ENCODE measurements at regions not wholly inside any gene's neighbourhood (a gene's known extent, or its start where the extent isn't known, plus 50 kb on each side); places are given as distances from the start of the nearest gene placed in this dataset.

DNA sequence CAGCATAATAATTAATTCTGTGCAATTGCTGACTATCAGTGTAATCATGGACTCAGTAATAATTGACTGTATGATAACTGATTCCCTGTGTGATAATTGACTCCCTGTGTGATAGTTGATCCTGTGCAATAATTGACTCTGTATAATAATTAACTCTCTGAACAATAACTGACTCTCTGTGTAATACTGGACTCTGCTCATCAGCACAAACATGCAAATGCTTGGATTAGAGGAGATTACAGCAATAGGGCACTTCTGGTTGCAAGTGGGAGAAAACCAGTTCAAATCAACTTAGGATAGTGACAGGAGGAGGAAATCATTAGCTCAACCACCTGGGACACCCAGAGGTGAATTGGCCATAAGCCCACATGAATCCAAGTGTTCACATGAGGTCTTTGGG, 582.1 kb downstream of the RBFOX1 start:
- H3K4me3 ChIP-seq (ENCODE audit: low read depth, low read length): no peak overlapping the region
- TF ChIP-seq, protein P1, sequence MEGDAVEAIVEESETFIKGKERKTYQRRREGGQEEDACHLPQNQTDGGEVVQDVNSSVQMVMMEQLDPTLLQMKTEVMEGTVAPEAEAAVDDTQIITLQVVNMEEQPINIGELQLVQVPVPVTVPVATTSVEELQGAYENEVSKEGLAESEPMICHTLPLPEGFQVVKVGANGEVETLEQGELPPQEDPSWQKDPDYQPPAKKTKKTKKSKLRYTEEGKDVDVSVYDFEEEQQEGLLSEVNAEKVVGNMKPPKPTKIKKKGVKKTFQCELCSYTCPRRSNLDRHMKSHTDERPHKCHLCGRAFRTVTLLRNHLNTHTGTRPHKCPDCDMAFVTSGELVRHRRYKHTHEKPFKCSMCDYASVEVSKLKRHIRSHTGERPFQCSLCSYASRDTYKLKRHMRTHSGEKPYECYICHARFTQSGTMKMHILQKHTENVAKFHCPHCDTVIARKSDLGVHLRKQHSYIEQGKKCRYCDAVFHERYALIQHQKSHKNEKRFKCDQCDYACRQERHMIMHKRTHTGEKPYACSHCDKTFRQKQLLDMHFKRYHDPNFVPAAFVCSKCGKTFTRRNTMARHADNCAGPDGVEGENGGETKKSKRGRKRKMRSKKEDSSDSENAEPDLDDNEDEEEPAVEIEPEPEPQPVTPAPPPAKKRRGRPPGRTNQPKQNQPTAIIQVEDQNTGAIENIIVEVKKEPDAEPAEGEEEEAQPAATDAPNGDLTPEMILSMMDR (IDR thresholded peaks at IDR 0.05; ENCODE audit: borderline replicate concordance, insufficient read depth, low read depth, low read length): no peak

DNA sequence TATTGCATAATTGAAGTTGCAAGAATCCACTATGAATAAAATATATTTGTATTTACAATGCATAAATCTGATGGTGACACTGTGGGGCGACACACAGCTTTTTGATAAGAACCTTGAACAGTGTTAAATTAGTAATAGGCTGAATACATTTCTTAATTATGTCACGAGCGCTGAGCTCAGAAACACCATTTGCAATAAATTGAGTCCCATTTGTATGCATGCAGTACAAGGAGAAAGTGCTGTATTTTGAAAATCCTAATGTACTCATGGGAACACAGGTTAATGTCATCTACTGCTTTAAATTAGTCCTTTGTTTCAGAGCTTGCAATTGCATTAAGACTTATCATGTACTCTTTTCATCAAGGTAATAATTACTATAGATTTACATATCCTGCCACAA, 579.5 kb downstream of the RBFOX1 start:
- no peak overlapping the region for H3K4me3 ChIP-seq (ENCODE audit: low read depth, low read length)
- TF ChIP-seq, protein P1 (IDR thresholded peaks at IDR 0.05; ENCODE audit: borderline replicate concordance, insufficient read depth, low read depth, low read length): no peak

DNA sequence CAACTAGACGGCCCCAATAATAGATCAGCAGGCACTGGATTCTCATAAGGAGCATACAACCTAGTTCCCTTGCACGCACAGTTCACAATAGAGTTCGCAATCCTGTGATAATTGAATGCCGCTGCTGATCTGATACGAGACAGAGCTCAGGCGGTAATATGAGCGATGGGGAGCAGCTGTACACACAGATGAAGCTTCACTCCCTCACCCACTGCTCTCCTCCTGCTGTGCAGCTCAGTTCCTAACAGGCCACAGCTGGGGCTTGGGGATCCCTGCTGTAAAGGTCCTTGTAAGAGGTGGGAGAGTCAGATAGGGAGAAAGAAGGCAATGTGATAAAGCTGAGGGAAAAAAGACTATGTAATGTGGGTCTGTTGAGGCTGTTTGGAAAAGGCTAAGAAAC, 577.5 kb downstream of the RBFOX1 start:
- no peak overlapping the region for H3K4me3 ChIP-seq (ENCODE audit: low read depth, low read length)
- TF ChIP-seq, protein P1 (IDR thresholded peaks at IDR 0.05; ENCODE audit: borderline replicate concordance, insufficient read depth, low read depth, low read length): no peak

DNA sequence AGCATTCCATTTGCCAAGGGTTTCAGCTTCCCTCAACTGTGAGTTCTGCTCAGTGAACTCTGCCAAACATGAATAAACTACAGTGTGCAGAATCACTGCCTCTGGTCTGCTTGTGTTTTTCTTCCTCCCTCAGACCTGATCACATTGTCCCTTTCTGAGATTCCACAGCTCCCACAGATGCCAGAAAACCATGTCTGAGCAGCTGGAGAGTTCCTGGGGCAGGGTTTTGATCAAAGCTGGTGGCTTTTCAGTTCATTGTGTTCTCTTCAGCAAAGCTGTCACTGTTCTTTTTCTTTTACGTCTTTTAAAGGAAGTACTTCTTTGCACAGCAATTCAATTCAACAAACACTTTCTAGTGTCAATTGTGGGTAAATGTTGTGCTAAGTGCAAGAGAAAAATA, 555.8 kb downstream of the RBFOX1 start:
- TF ChIP-seq, protein P1 (IDR thresholded peaks at IDR 0.05; ENCODE audit: borderline replicate concordance, insufficient read depth, low read depth, low read length): no peak
- no peak overlapping the region for H3K4me3 ChIP-seq (ENCODE audit: low read depth, low read length)

DNA sequence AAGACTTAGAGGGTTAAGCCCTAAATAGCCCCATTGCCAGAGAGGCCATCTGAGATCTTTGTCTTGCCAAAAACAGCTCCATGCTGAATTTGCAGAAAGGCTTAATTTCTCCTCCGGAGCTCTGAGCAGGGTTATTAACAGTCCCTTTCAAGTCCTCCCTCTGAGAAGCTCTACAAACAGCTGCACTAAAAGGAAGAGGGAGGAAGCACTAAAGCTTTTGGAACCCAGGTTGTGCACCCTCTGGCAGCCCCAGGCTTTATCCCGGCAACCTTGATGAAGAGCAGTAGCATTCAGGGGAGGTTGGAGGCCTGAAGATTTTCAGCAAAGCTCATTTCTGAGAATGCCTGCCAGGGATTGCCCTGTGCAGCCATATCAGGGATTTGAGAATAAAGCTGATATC, 554.7 kb downstream of the RBFOX1 start:
- no peak overlapping the region for H3K4me3 ChIP-seq (ENCODE audit: low read depth, low read length)
- TF ChIP-seq, protein P1 (IDR thresholded peaks at IDR 0.05; ENCODE audit: borderline replicate concordance, insufficient read depth, low read depth, low read length): no peak

DNA sequence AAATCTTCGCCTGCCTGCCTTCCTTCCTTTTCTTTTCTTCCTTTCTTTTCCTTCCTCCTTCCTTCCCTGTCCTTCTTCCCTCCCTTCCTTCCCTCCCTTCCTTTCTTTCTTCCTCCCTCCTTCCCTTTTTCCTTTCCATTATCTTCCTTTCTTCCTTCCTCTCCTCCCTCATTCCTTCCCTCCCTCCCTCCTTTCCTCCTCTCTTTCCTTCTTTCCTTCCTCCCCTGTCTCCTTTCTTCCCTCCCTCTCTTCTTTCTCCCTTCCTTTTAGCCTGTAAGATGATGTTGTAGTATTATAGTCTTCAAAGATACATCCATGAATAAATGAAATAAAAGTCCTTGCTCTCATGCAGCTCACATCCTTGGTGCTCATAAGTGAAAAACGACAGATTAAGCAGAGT, 539.3 kb downstream of the RBFOX1 start:
- H3K4me3 ChIP-seq (ENCODE audit: low read depth, low read length): no peak overlapping the region
- TF ChIP-seq, protein P1 (IDR thresholded peaks at IDR 0.05; ENCODE audit: borderline replicate concordance, insufficient read depth, low read depth, low read length): no peak

DNA sequence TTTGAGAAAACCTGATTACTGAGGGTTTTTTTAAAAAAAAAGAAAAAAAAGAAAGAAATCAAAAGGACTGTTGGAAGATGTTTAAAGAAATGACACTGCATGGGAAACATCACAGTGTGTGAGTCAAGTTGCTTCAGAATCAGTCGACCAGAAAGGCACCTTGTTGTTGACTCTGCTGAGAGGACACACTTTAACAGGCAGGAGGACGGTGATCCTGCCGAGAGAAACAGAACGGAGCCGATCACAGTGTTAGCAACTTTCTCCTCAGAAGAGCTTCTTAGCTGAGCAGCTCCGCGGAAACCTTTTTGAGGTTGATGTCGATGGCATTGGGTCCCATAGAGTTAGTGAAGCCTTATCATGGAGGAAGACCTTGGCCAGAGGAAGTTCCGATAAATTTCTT, 538.7 kb downstream of the RBFOX1 start:
- TF ChIP-seq, protein P1 (IDR thresholded peaks at IDR 0.05; ENCODE audit: borderline replicate concordance, insufficient read depth, low read depth, low read length): no peak

More for the DNA sequence above, 538.7 kb downstream of the RBFOX1 start:
- no peak overlapping the region for H3K4me3 ChIP-seq (ENCODE audit: low read depth, low read length)
